NCI-H460 (cell line): ENCODE measurements at regions not wholly inside any gene's neighbourhood (a gene's known extent, or its start where the extent isn't known, plus 50 kb on each side); places are given as distances from the start of the nearest gene placed in this dataset.
"Not testable (repeated sequence)": the region's sequence is repeated elsewhere in the genome, so short reads cannot be mapped to it uniquely, and the experiment has no call there.

ENCODE experiments used
- DNase-seq: peaks from one replicate; pipeline ENCODE4 v3.0.0-alpha.2; 2016; ENCODE audit warnings: low read depth; ENCODE audit errors: extremely low read depth

DNA sequence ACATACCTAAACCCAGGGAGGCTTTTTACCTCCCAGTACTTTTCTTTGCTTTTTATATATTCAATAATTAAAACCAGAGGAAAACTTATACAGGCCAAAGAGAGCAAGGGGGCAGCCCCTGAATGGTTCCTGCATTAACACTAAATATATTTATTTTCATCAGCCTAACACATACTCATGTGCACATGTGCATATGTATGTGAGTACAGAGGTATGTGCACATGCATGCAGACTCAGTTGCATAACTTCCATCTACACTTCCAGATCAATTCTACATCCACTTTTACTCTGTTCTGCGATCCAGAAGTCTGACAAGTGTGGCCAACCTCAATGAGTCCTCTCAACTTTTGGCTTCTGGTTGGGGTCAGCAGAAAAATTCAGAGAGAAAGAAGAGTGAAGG is 794.2 kb downstream of the DHX35 start:
- no peak for DNase-seq

DNA sequence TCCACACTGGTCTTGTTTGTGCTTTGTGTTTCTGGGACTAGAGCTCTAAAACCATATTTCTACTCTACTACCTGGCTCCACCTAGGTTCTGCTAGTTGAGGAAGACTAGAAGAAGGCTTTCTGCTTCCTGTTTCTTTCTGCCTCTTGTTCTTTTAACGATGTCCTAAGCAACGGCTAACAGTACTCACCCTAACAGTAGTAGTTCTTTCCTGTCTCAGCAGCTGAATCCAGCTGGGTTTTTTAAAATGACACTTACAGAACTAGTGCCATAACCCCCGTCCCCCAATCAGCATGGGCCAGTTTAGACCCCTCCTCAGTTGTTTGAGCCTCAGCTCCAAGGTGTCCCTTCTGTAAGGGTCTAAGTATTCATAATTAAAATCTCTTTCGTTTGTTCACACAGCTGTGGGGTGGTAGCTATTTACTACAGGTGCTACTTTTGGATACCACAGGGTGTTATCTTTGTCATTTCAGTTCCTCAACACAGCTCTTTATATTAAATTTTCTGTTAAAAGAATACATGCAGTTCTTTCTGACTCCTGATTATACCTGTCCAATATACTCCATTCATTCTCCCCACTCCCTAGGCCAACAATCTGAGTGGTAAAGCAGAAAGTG is 790.2 kb downstream of the DHX35 start:
- DNase-seq, result no peak

DNA sequence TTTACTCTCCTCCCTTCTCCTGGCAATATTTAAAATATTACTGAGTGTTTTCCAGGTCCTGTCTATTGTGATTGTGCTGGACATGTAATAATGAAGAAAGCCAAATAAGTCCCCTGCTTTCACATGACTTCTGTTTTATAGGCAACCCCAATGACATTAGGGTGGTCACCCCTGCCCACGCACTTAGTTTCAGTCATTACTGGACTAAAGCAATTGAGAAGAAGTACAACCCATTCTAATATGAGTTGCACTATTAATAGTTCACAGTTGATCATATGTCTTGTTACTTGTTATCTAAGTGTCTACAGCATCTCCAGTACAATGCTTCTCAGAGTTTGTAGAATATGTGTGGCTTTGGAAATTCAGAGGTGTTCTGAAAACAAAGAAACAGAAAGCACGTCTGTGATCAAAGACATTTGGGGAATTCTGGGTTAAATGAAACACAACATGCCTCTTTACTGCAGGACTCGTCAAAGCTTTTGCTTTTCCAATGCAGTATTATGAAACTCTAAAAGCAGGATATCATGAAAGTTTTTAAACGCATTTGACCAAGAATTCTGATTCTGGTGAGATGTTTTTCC is 789.5 kb downstream of the DHX35 start:
- DNase-seq, result no peak

DNA sequence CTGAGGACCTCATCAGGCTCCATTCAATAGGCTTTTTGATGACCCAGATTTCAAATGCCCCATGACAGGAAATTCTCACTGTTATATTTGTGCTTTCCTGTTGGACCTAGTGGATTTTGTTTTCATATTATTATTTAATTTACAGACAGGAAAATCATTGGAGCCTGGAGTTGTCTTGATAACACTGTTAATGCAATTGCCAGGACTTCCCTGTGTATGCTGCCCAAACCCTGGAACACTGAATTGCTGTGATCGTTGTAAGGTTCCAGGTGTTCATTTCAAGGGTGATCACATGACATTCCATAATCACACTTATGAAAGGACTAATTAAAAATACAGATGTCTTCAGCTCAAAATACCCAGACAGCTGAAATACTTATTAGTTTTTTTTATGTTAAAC is 783.2 kb downstream of the DHX35 start:
- DNase-seq, result no peak

DNA sequence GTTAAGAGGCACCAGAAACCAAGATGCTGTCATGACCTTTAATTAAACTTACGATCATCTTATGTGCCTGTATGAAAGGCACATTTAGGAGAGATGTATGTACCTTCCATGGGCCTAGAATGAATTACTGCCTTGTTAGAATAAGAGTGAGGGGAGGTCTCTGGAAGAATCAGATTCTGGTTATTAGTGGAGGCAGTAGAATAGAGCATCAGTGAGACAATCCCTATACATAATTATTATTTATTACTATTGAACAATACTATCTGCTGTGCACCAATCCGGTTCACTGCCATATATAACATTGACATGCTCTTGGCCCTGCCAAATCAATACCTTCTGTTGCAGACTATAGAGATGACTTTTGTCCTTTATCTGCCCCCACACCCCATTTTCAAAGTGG is 776.5 kb downstream of the DHX35 start:
- DNase-seq, result no peak

DNA sequence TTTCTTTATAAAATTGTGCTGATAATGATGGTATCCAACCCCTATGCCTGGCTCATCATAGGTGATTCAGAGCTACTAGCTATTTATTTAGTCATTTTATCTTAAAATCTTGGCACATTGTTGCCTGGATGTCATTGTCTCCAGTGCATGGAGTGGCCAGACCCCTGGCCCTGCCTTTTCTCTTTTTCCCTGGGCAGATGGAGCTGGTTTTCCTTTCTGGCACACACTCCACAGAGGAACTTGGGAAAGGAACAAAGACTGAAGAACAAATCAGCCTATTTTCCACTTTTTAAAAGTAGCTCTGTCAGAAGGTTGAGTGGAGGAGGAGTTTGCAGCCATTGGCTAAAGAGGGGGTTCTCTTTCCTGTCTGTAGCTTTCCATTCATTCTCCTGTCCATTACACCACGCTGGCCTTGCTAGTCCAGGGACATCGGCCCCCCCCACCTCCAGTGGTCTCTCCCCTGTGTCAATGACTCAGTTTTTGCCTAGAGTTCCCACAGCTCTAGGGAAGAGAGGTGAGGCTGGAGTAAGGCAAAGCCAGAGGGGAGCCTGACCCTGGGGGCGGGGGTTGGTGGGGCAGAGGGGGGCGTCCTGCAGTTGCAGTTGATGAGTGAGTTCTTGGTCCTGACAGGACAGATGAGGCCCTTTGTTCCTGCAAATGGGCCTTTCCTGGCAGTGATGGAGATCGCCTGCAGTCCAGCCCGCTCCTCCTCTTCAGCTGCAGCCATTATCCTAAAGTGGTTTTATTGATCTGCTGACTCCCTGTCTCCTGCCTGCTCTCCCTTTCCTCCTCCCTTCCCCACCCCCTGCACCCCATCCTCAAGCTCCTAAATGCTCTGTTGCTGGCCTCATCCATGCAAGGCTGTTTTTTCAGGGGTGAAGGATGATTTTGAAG is 774.5 kb downstream of the DHX35 start:
- no peak for DNase-seq

DNA sequence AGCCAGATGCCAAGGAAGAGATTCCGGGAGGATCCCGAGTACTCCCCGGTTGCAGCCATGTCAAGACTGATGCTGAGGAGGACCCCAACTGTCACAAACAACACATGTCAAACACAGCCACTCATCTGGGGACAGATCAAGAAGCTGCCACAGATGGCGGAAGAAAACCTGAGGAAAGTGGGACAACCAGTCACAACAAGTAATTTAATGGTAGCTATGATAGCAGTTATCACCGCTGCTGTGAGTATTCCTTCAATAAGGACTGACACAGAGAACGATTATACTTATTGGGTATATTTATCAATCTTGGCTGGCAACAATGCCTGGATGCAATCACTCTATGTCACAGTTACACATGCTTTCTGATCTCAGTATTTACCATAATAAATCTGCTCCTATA is 763.4 kb downstream of the DHX35 start:
- DNase-seq, result not testable (repeated sequence)

DNA sequence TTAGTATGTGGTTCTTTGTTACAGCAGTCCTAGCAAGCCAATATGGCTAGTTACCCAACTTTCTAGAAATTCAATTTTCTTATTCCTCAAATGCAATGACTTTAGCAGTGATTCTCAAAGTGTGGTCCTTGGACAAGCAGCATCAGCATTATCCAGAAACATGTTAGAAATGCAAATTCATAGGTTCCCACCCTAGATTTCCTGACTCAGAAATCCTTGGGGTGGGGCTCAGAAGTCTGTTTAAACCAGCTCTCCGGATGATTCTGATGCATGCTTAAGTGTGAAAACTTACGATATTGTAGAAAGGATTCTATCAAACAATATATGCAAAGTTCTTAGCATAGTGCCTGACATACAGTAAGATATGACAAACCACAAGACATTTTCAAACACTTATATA is 757.1 kb downstream of the DHX35 start:
- no peak for DNase-seq

DNA sequence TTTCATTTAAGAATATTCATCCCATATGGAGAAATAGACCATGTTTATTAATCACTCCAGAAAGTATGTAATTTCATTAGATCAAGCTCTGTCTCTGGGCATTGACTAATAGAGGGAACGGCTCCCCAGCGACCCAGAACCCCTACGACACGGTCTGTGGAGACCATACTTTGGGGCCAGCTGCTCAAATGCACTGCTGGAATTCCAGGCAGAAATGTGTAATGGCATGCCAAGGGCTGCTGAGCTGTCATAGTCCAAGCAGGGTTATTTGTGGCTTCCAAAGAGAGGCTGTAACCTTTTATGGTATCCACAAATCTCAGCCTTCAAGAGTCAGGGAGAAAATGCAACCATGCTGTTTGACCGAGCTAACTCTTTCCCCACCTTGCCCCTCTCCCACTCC is 755.8 kb downstream of the DHX35 start:
- DNase-seq, result no peak

DNA sequence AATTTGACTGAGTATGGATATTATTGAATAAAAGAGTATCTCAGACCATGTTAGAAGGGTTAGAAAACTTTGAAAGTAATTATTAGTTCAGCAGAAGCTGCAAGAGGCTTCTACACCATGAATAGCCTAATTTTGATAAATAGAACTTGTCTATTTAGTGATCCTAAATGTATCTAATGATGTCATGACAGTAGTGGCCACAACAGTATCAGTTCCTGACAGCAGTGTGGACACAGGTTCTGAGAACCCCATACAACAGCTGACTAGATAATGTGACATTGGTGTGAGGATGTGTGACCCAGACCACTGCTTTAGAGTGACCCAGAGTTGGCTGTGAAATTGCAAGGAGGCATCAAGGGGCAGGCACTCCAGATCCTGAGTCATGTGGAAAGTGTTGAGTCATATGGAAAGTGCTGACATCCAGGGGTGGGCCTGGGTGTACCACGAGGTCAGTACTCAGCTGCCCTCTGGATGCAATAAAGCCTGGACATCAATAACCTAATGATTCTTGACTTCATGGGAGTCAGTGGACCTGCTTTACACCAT is 754.7 kb downstream of the DHX35 start:
- DNase-seq, result no peak

DNA sequence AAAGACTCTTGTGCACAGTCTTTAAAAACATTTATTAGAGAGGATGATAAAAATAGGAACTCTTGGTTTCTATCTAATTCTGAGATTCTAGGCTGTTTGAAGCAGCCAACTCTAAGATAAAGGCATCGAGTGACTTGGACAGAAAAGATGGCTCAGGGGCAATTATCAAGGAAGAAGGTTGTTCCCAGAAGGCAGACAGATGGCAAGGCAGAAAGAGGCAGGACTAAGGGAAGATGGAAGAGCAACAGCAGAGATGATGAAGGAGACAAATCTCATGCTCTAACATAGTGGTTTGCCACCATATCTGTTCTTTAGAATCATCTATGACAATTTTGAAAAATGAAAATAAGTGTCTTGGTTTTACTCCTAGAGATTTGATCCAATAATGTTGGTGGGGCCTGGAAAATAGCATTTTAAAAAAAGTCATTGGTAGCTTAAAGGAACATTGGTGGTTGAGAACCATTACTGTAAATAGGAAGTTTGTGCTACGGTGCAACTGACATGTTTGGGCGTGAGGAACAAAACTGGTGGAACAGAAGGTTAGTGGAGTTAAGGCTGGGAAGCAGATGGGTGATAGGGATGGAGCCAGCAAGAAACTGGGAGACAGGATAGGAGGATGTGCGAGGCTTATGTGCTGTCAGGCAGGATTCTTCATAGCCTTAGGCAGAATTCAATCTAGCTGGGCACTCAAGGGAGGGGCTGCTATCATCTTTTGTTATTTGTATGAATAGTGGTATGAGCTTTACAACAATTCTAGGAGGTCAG is 751.1 kb downstream of the DHX35 start:
- no peak for DNase-seq

DNA sequence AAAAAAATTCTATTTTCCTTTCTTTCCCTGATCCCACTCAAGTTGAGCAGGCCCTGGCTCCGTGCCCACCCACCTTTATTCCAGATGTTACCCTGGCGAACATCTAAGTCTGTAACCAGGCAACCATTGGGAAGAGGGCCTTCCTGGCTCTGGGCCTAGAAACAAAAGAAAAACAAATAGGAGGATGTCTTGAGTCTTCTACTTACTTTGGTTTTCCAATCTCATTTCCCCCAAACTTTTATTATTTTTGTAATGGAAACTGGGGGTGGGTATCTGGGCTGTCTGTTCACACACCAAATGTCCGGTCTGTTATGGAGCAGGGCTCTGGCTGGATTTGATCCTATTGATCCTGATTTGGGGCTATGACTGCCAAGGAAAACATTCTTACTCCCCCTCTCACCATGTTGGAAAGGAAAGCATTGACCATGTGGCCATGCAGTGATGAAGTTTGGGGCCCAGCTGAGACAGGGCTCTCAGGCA is 744.1 kb downstream of the DHX35 start:
- DNase-seq, result no peak

DNA sequence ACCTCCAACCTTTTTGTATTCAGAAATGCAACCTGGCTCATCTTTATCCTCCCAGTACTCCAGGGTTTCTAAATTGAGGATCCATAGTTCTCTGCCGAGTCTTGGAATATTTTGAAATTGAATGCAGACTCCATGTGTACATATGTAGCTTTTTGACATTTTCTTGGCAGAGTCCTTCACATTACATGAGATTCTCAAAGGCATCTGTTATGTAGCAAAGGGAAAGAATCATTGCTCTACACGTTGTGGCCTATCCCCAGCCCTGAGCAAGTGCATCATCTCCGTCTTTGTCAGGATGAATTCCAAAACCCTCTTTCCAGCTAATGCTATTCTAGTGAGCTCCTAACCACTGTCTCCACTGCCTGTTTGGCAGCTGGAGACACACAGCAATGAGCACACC is 742.9 kb downstream of the DHX35 start:
- DNase-seq, result no peak

DNA sequence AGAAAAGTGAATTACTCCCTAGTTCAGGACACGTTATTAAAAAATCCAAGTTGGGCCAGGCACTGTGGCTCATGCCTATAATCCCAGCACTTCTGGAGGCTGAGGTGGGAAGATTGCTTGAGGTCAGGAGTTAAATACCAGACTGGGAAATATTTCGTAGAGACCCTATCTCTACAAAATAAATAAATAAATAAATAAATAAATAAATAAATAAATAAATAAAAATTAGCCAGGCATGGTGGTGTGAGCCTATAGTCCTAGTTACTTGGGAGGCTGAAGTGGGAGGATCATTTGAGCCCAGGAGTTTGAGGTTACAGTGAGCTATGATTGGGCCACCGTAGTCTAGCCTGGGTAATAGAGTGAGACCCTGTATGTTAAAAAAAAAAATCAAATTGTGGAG is 741.2 kb downstream of the DHX35 start:
- DNase-seq, result not testable (repeated sequence)

DNA sequence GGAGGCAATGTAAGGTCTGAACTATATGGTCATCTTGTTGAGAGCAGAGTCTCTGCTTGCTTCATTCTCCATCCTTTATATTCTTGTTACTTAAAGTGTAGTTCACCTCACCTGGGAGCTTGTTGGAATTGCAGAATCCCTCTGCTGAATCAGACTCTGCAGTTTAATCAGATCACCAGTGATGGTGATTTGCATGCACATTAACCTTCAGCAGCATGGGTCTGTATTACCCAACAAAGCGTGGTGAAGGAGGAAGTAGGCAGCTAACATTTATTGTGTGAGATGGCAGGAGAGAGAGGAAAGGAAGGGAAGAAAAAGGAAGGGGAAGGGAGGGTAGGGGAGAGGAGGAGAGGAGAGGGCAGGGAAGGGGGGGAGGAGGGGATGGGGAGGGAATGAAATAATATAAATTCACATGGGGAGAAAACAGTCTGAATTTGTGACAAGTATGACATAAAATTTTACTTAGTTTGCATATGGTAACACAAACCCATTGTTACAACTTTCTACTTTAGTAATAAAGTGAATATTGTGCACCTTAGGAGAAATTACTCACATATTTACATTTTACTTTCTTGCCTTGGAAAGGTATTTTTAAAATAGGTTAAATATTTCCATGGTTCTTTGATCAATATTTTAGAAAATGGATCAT is 740.7 kb downstream of the DHX35 start:
- DNase-seq, result no peak

DNA sequence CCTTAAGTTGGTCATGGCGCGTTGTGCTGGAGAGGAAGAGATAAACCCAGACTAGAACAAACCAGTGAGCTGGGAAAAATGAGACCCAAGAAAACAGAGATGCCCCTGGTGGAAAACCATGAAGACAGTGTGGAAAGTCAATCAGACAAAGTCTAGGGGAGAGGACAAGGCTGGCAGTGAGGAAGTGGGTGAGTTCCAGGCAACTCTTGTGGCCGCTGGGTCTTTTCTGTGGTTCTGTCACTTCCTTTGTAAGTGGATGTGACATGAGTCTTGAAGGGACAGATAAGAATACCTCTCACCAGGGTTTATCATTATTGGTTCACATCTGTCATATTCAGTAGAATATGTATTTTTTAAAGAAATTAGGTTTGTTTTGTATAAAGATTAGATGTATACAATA is 738.4 kb downstream of the DHX35 start:
- DNase-seq, result no peak

DNA sequence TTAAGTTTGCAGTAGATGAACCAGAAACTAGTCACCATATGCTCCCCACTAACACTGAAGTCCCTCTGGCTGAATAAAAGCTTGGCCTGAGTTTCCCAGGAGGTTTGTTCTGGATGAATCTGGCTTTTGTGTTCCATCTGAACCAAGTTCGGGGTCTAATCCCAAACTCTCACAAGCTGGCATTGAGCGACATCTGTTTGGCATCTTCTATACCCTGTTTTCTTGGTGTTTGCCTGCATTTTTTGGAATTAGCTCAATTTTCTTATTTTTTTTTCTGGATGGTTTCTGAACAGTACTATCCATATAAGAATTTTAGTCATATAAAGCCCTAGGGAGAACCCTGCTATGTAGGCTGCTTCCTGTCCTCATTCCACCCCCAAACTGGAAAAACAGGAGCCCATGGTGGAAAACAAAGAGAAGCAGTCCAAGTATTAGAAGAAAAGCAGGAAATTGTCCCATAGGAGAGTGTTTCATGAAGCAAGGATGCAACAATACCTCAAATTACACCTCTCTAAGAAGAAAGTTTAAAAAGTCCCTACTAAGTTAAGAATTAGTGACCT is 737.1 kb downstream of the DHX35 start:
- no peak for DNase-seq

DNA sequence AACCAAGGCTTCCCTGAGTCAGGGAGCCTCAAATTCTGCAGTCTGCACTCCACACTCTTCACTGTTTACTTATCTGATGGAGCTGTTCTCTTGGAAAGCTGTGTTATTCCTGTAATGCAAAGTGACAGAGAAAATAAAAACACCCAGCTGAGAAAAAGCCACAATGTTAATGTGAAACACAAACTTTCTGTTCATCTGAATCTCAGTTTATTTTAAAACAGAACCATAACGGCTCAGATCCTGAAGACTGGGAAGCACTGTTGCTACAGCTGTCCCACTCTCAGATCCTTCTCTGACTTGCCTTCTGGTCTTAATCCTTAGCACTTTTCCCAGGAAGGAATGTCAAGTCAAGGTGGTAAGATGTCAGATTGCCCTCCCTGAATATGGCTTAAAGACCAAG is 736.6 kb downstream of the DHX35 start:
- no peak for DNase-seq

DNA sequence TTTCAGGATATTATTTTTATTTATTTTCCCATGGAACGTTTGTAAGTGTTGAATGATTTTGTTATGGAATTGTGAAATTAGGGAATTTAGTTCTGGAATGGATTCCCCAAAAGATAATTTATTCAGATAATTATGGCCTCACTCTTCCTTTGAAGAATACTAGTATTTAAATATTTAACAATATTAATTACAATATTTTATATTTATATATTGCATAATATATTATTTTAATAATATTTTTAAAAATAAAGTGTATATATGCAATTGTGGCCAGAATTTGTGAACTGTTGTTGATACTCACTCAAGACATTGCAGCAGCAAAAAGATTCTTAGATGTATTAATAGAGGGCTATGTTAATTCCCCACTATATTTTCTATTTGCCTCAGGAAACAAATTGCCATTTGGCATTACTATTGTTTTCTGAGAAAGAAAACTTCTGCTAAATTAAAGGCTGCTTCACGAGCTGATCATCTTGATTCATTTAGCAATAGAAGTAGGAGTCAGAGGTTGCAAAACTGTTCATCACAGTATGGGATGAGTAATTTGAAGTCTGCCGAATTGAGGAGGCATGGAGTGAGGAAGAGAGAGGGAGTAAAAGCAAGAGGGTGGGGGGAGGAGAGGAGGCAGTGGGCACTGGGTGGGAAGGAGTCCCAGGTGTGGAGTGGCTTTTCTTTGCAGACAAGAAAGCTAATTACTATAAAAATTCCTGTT is 729.2 kb downstream of the DHX35 start:
- no peak for DNase-seq
